ENCODE measurements at regions not wholly inside any gene's neighbourhood (a gene's known extent, or its start where the extent isn't known, plus 50 kb on each side); places are given as distances from the start of the nearest gene placed in this dataset.

GRCh38 chr3:127456471-127457093 lies 134.0 kb downstream of the TPRA1 start:
- Histone ChIP-seq H3K27me3 (ENCODE audit: insufficient read depth, low read length) (peaks cover 51% of the 10 kb centered on the region), H3K4me1 (ENCODE audit: insufficient read depth, low read length) (peaks cover 3% of the 10 kb centered on the region), H3K9me3 (ENCODE audit: low read depth, low read length) (no peaks in the 10 kb centered on the region), H3K4me3 (ENCODE audit: low read length) (no peak overlapping the region)

DNA sequence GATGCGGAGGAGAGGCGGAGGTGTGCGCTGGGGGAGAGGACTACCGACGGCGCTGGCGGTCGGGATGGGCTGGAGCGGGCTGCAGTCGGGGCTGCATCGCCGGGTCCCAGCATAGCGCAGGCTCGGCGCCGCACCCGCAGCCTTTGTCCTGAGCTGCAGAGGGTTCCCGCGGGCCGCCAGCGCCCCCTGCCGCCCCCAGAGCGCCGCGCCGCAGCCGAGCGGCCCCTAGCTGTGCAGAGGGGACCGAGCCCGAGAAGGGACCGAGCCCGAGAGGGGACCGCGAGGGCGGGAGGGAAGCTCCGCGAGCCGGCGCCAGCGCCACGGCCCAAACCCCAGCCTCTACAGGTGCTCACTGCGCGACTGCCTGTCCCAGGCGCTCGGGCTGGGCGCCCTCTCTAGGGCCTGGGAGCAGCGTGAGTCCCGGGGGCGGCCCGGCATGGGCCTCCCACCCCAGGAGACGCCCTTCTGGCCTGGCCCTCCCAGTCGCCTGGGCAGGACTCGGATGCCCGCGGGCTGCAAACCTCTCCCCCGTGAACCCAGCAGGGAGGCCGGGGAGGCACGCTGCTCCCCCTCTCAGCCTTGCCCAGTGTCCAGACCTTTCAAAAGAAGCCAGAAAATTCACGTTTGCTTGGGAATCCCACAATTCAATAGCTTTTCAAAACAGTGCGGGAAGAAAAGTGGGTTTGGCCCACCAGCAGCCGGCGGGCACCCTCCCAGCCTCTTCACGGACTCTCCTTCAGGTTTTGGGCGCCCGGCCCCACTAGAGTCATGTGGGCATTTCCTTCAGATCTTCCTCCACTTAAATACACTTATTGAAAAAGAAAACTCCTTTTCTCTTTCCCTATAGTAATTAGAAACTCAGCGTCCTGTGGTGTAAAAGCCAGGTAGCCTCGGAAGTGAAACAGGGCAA lies 134.7 kb downstream of the TPRA1 start:
- H3K27me3 ChIP-seq (ENCODE audit: insufficient read depth, low read length), result peaks cover 51% of the 10 kb centered on the region
- H3K4me3 ChIP-seq (ENCODE audit: low read length), result no peak overlapping the region
- H3K4me1 ChIP-seq (ENCODE audit: insufficient read depth, low read length), result peaks cover 3% of the 10 kb centered on the region
- no peaks in the 10 kb centered on the region for H3K9me3 ChIP-seq (ENCODE audit: low read depth, low read length)

DNA sequence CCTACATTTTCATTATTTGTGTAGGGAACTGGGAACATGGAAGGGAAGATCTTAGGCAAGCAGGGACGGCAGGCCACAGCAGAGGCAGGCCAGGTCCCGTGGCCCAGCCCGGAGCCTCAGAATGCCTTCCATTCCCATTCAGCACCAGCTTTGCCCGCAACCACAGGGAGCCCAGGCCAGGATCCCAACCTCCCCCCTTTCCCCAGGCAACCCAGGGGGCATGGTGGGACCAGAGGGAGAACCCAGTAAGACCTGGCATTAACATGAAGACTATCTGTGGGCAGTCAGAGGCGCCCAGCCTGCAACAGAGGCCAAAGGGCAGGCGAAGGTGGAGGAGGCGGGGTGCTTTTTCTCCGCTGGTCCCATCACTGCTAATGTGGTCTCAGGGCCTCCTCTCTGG lies 135.6 kb downstream of the TPRA1 start:
- Histone ChIP-seq H3K9me3 (ENCODE audit: low read depth, low read length) (no peaks in the 10 kb centered on the region), H3K27me3 (ENCODE audit: insufficient read depth, low read length) (peaks cover 51% of the 10 kb centered on the region)

GRCh38 chr3:127454051-127454450 lies 136.5 kb downstream of the TPRA1 start:
- H3K9me3 ChIP-seq (ENCODE audit: low read depth, low read length), result no peaks in the 10 kb centered on the region
- peaks cover 3% of the 10 kb centered on the region for H3K4me1 ChIP-seq (ENCODE audit: insufficient read depth, low read length)
- H3K4me3 ChIP-seq (ENCODE audit: low read length), result no peak overlapping the region
- peaks cover 49% of the 10 kb centered on the region for H3K27me3 ChIP-seq (ENCODE audit: insufficient read depth, low read length)

More for the DNA sequence above, 135.6 kb downstream of the TPRA1 start:
- peaks cover 3% of the 10 kb centered on the region for H3K4me1 ChIP-seq (ENCODE audit: insufficient read depth, low read length)
- no peak overlapping the region for H3K4me3 ChIP-seq (ENCODE audit: low read length)

DNA sequence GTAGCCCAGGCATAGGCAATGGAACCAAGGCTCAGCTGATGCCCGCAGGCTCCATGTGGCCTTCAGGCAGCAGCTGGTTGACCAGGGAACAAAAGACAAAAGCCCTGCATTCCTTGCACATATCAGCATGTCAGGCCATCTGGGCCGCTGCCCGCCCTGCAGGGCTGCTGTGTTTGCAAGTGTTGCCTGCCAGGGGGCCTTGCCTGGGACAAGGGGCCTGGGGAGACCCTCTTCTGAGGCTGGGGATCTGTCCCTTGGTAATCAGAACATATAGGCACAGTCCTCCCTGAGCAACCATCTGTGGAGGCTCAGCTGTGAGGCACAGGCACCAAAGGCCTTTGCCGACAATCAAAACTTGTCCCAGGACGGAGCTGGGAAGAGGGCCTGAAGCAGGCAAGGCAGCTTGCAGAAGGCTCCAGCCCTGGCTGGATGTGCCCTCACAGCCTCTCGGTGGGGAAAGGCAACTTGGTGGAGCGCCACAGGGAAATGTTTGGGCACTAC lies 138.2 kb downstream of the TPRA1 start:
- peaks cover 3% of the 10 kb centered on the region for H3K4me1 ChIP-seq (ENCODE audit: insufficient read depth, low read length)
- H3K4me3 ChIP-seq (ENCODE audit: low read length), result no peak overlapping the region
- peaks cover 33% of the 10 kb centered on the region for H3K27me3 ChIP-seq (ENCODE audit: insufficient read depth, low read length)
- H3K9me3 ChIP-seq (ENCODE audit: low read depth, low read length), result no peaks in the 10 kb centered on the region

DNA sequence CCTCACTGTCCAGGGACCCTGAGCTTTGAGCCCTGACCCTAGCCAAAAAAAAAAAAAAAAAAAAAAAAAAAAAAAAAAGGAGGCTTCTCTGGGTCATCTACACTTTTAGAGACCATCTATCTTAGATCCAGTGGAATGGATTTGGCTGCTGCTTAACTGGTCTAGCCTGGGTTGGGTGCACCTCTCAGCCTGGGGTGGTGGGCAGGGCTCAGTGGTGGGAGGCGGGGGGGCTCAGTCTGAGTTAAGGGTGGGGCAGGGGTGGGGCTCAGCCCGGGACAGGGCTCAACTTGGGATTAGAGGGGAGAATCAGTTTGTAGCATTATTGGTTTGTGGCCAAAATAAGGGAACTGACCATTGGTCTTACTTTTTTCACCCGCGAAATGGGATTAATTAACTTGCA lies 139.2 kb downstream of the TPRA1 start:
- Histone ChIP-seq H3K4me3 (ENCODE audit: low read length) (no peak overlapping the region), H3K27me3 (ENCODE audit: insufficient read depth, low read length) (peaks cover 23% of the 10 kb centered on the region), H3K9me3 (ENCODE audit: low read depth, low read length) (no peaks in the 10 kb centered on the region)

GRCh38 chr3:127450331-127450730 lies 140.2 kb downstream of the TPRA1 start:
- Histone ChIP-seq H3K4me1 (ENCODE audit: insufficient read depth, low read length) (no peaks in the 10 kb centered on the region), H3K4me3 (ENCODE audit: low read length) (no peak overlapping the region), H3K27me3 (ENCODE audit: insufficient read depth, low read length) (peaks cover 13% of the 10 kb centered on the region), H3K9me3 (ENCODE audit: low read depth, low read length) (no peaks in the 10 kb centered on the region)

More for the DNA sequence above, 139.2 kb downstream of the TPRA1 start:
- peaks cover under 1% of the 10 kb centered on the region for H3K4me1 ChIP-seq (ENCODE audit: insufficient read depth, low read length)

DNA sequence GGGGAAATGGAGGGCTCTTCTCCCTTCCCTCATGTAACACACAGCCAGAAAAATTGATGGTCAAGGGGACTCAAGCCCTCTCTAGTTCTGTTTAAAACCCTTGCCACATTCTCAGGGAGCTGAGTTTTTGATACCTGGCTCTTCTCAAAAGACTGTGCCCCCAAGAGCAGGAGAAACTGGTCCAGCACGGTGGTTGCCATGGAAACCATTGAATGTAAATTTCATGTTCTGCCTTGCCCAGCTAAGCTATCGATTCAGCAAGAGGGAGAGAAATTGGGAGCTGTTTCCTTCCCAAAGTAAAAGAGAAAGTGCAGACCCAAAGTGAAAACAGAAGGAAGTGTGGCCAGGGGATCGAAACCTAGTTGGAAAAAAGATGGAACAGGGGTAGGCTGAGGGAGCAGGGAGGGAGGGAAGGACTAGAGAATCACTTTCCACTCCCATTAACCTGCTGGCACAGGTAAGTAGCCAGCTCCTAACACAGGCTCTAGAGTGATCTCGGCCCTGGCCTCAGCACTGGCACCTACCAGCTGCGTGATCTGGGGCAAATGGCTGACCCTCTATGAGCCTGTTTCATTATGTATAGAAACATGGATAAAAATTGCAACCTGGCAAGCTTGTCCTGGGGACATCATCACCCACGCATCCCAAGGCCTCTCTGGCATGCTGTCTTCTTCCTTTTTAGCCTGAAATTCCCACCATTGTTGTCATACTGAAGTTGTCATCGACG lies 140.9 kb downstream of the TPRA1 start:
- no peak overlapping the region for H3K4me3 ChIP-seq (ENCODE audit: low read length)
- H3K9me3 ChIP-seq (ENCODE audit: low read depth, low read length), result no peaks in the 10 kb centered on the region
- no peaks in the 10 kb centered on the region for H3K4me1 ChIP-seq (ENCODE audit: insufficient read depth, low read length)
- peaks cover 6% of the 10 kb centered on the region for H3K27me3 ChIP-seq (ENCODE audit: insufficient read depth, low read length)

DNA sequence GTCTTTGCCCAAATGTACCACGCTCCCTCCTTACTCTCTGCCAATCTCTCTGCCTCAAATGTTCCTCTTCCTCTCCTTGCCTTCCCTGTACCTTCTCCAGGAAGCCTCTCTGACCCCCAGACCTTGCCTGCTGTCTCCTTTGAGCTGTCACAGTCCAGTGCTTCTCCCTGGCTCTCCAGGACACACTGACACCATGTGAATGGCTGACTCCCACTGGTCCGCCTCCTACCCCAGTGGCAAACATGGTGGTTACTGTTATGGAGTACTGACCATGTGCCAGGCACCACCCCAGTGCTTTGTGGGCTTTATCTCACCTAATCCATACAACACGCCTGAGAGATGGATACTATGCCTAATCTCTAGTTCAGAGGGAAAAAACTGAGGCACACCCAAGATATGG lies 141.9 kb downstream of the TPRA1 start:
- Histone ChIP-seq H3K9me3 (ENCODE audit: low read depth, low read length) (no peaks in the 10 kb centered on the region), H3K27me3 (ENCODE audit: insufficient read depth, low read length) (no peaks in the 10 kb centered on the region), H3K4me1 (ENCODE audit: insufficient read depth, low read length) (no peaks in the 10 kb centered on the region), H3K4me3 (ENCODE audit: low read length) (no peak overlapping the region)

GRCh38 chr3:127448161-127448561 lies 142.4 kb downstream of the TPRA1 start:
- H3K4me3 ChIP-seq (ENCODE audit: low read length), result no peak overlapping the region
- H3K27me3 ChIP-seq (ENCODE audit: insufficient read depth, low read length), result no peaks in the 10 kb centered on the region
- H3K9me3 ChIP-seq (ENCODE audit: low read depth, low read length), result no peaks in the 10 kb centered on the region
- H3K4me1 ChIP-seq (ENCODE audit: insufficient read depth, low read length), result no peaks in the 10 kb centered on the region

GRCh38 chr3:127446756-127447155 lies 143.8 kb downstream of the TPRA1 start:
- Histone ChIP-seq H3K4me1 (ENCODE audit: insufficient read depth, low read length) (no peaks in the 10 kb centered on the region), H3K4me3 (ENCODE audit: low read length) (no peak overlapping the region), H3K27me3 (ENCODE audit: insufficient read depth, low read length) (no peaks in the 10 kb centered on the region), H3K9me3 (ENCODE audit: low read depth, low read length) (no peaks in the 10 kb centered on the region)

DNA sequence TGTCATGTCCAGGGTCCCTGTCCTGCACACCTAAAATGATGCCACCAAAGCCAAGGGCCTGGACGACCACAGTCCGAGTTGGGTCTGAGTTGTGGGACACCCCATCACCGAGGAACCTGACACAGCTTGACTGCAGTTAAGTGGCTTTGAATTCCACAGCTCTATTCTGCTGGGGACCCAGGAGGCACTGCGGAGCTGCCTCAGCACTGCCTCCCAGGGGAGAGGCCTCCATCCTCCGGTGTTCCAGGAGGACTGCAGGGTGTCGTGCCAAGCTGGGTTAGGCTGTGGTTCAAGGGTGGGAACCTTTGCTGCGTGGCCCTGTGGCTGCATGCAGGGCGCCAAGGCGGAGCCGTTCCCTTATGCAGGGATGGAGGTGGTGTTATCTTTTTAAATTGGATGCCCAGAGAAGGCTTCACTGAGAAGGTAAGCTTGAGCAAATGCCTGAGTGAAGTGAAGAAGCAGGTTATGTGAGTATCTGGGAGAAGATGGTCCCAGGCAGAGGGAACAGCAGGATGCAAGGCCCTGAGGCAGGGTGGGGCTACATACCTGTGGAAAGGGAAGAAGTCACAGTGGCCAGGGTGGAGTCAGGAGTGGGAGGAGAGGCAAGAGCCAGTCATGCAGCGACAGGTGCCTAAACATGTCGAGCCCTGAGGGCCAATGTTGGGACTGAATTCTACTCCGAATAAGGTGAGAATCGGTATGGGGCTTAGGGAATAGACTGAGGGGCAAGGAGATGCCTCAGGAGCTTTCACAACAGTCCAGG lies 144.8 kb downstream of the TPRA1 start:
- Histone ChIP-seq H3K9me3 (ENCODE audit: low read depth, low read length) (no peaks in the 10 kb centered on the region), H3K27me3 (ENCODE audit: insufficient read depth, low read length) (no peaks in the 10 kb centered on the region), H3K4me1 (ENCODE audit: insufficient read depth, low read length) (no peaks in the 10 kb centered on the region), H3K4me3 (ENCODE audit: low read length) (no peak overlapping the region)

- H3K4me1 ChIP-seq (ENCODE audit: insufficient read depth, low read length), result no peaks in the 10 kb centered on the region
- no peaks in the 10 kb centered on the region for H3K27me3 ChIP-seq (ENCODE audit: insufficient read depth, low read length)
- no peak overlapping the region for H3K4me3 ChIP-seq (ENCODE audit: low read length)
- no peaks in the 10 kb centered on the region for H3K9me3 ChIP-seq (ENCODE audit: low read depth, low read length)
Observed at GRCh38 chr3:127444761-127445160, 145.8 kb downstream of the TPRA1 start.

GRCh38 chr3:127443581-127444375 lies 146.8 kb downstream of the TPRA1 start:
- no peaks in the 10 kb centered on the region for H3K9me3 ChIP-seq (ENCODE audit: low read depth, low read length)
- no peaks in the 10 kb centered on the region for H3K27me3 ChIP-seq (ENCODE audit: insufficient read depth, low read length)
- no peak overlapping the region for H3K4me3 ChIP-seq (ENCODE audit: low read length)
- H3K4me1 ChIP-seq (ENCODE audit: insufficient read depth, low read length), result no peaks in the 10 kb centered on the region
